ENCODE measurements at regions not wholly inside any gene's neighbourhood (a gene's known extent, or its start where the extent isn't known, plus 50 kb on each side); places are given as distances from the start of the nearest gene placed in this dataset.

- no peak for DNase-seq (ENCODE audit: low spot score)
- peak overlapping the region; percentile 58 for H3K27ac ChIP-seq (ENCODE audit: low read depth, low read length, poor library complexity, severe bottlenecking)
- H3K4me1 ChIP-seq (ENCODE audit: insufficient read depth, low read length, poor library complexity, severe bottlenecking) = peaks cover 47% of the 10 kb centered on the region
- H3K4me3 ChIP-seq (ENCODE audit: low read depth, low read length, poor library complexity, severe bottlenecking) = no peak overlapping the region
- no peaks in the 10 kb centered on the region for H3K36me3 ChIP-seq (ENCODE audit: insufficient read depth, low read length, poor library complexity, severe bottlenecking)
- ChIA-PET CTCF (no interaction called here), POLR2A (ENCODE audit: low non-redundant PET) (no interaction called here)
- BruUV-seq (replicated peaks) = no TSS peak
- H3K27me3 ChIP-seq (replicated peaks; ENCODE audit: insufficient read depth, low read depth, low read length, poor library complexity) = no peaks in the 10 kb centered on the region
- peaks cover 7% of the 10 kb centered on the region for H3K9me3 ChIP-seq (ENCODE audit: low read depth, low read length, poor library complexity, severe bottlenecking)
- TF ChIP-seq CTCF (conservative IDR thresholded peaks at IDR 0.05; ENCODE audit: low read depth, low read length) (no peak), EZH2 (IDR thresholded peaks at IDR 0.05; ENCODE audit: borderline replicate concordance, low read depth, low read length, poor library complexity, severe bottlenecking) (no peak)
- intact Hi-C loops (cut with micrococcal nuclease; ENCODE audit: unreplicated experiment) = loop anchor here (5.0 to 10.0 kb wide), 2 partner anchors 82 to 145 kb away; no protein-coding TSS in a partner anchor
These were observed 59.5 kb upstream of the CAV2 start for GRCh38 chr7:116439841-116440549.

- no peaks in the 10 kb centered on the region for H3K36me3 ChIP-seq (ENCODE audit: insufficient read depth, low read length, poor library complexity, severe bottlenecking)
- peak; percentile 82 for DNase-seq (ENCODE audit: low spot score)
- POLR2A ChIA-PET (ENCODE audit: low non-redundant PET) = interaction anchor here (0.7 kb wide), 1 partner anchor 23 kb away, joined by 4 read pairs; no protein-coding TSS in a partner anchor
- peak overlapping the region; percentile 80 for H3K27ac ChIP-seq (ENCODE audit: low read depth, low read length, poor library complexity, severe bottlenecking)
- no peaks in the 10 kb centered on the region for H3K9me3 ChIP-seq (ENCODE audit: low read depth, low read length, poor library complexity, severe bottlenecking)
- intact Hi-C loops (cut with micrococcal nuclease; ENCODE audit: unreplicated experiment) = loop anchor here (5.0 to 10.0 kb wide), 2 partner anchors 81 to 143 kb away; no protein-coding TSS in a partner anchor
- no TSS peak for BruUV-seq (replicated peaks)
- CTCF ChIA-PET = no interaction called here
- no peak overlapping the region for H3K4me3 ChIP-seq (ENCODE audit: low read depth, low read length, poor library complexity, severe bottlenecking)
- H3K27me3 ChIP-seq (replicated peaks; ENCODE audit: insufficient read depth, low read depth, low read length, poor library complexity) = no peaks in the 10 kb centered on the region
- peaks cover 61% of the 10 kb centered on the region for H3K4me1 ChIP-seq (ENCODE audit: insufficient read depth, low read length, poor library complexity, severe bottlenecking)
- TF ChIP-seq EZH2 (IDR thresholded peaks at IDR 0.05; ENCODE audit: borderline replicate concordance, low read depth, low read length, poor library complexity, severe bottlenecking) = no peak
- no peak for TF ChIP-seq CTCF (conservative IDR thresholded peaks at IDR 0.05; ENCODE audit: low read depth, low read length)
These were observed 58.0 kb upstream of the CAV2 start for GRCh38 chr7:116441534-116441933.

GRCh38 chr7:116443101-116443523 lies 56.4 kb upstream of the CAV2 start:
- Histone ChIP-seq H3K9me3 (ENCODE audit: low read depth, low read length, poor library complexity, severe bottlenecking) (no peaks in the 10 kb centered on the region), H3K36me3 (ENCODE audit: insufficient read depth, low read length, poor library complexity, severe bottlenecking) (no peaks in the 10 kb centered on the region), H3K27ac (ENCODE audit: low read depth, low read length, poor library complexity, severe bottlenecking) (peak overlapping the region; percentile 78), H3K27me3 (replicated peaks; ENCODE audit: insufficient read depth, low read depth, low read length, poor library complexity) (no peaks in the 10 kb centered on the region), H3K4me1 (ENCODE audit: insufficient read depth, low read length, poor library complexity, severe bottlenecking) (peaks cover 72% of the 10 kb centered on the region), H3K4me3 (ENCODE audit: low read depth, low read length, poor library complexity, severe bottlenecking) (no peak overlapping the region)
- peak; percentile 58 for DNase-seq (ENCODE audit: low spot score)
- BruUV-seq (replicated peaks) = no TSS peak
- TF ChIP-seq EZH2 (IDR thresholded peaks at IDR 0.05; ENCODE audit: borderline replicate concordance, low read depth, low read length, poor library complexity, severe bottlenecking) (no peak), CTCF (conservative IDR thresholded peaks at IDR 0.05; ENCODE audit: low read depth, low read length) (no peak)
- POLR2A ChIA-PET (ENCODE audit: low non-redundant PET) = no interaction called here
- intact Hi-C loops (cut with micrococcal nuclease; ENCODE audit: unreplicated experiment) = loop anchor here (5.0 to 10.0 kb wide), 2 partner anchors 79 to 142 kb away; no protein-coding TSS in a partner anchor
- CTCF ChIA-PET = no interaction called here

Data from A673 (cell line).